B cell (primary cell): ENCODE measurements at regions not wholly inside any gene's neighbourhood (a gene's known extent, or its start where the extent isn't known, plus 50 kb on each side); places are given as distances from the start of the nearest gene placed in this dataset.

Experiments used
- ATAC-seq: fragments of 200-7000 bp; cut with Tn5 transposase; one replicate; pipeline ENCODE4 v1.10.0; 2021; ENCODE audit warnings: low read depth, mild to moderate bottlenecking, moderate number of reproducible peaks, moderate library complexity
- CTCF ChIA-PET: fragments of 350-600 bp; sonication (Branson Sonifier 250); formaldehyde crosslinking; loops from one replicate; lab custom pipeline; 2021; ENCODE audit warnings: antibody characterized with exemption, inconsistent platforms; lab: Charles Lee
- POLR2A ChIA-PET: fragments of 350-600 bp; sonication (Branson Sonifier 250); formaldehyde crosslinking; loops from one replicate; lab custom pipeline; 2021; ENCODE audit warnings: antibody characterized with exemption; lab: Charles Lee
- DNase-seq: peaks from one replicate; pipeline ENCODE4 v3.0.0; 2013
- H2AFZ ChIP-seq: 2 replicates; pipeline ENCODE4 v1.6.1; 2012; ENCODE audit warnings: mild to moderate bottlenecking, low read depth, low read length; ENCODE audit not compliant: insufficient read depth, poor library complexity, severe bottlenecking
- H3K27ac ChIP-seq, 2 donors: 1 replicate in 1 of 2; 2 replicates in 1 of 2; pipeline ENCODE4 v1.5.1; 2012 to 2013; ENCODE audit warnings: low read length in 2 of 2, mild to moderate bottlenecking in 2 of 2, moderate library complexity in 1 of 2
- H3K27me3 ChIP-seq, 4 experiments: fragments of 200-600 bp in 1 of 4; sonication (generic) in 1 of 4; replicated peaks in 1 of 4; 1 replicate in 2 of 4; 2 replicates in 2 of 4; pipeline versions ENCODE4 v1.6.1 to v1.7.0; 2013 to 2016; ENCODE audit warnings: low read length in 3 of 4, mild to moderate bottlenecking in 2 of 4, mixed read lengths in 1 of 4, moderate library complexity in 1 of 4; ENCODE audit not compliant: insufficient read depth in 4 of 4, control insufficient read depth in 3 of 4; ENCODE audit errors: control extremely low read depth in 1 of 4
- H3K36me3 ChIP-seq, 2 experiments: replicated peaks in 1 of 2; 1 replicate in 1 of 2; 2 replicates in 1 of 2; pipeline versions ENCODE4 v1.6.1 to v1.7.1; 2013; ENCODE audit warnings: low read length in 1 of 2; ENCODE audit not compliant: insufficient read depth in 2 of 2, control insufficient read depth in 1 of 2; ENCODE audit errors: control extremely low read depth in 1 of 2, extremely low read depth in 1 of 2
- H3K4me1 ChIP-seq, 2 donors: fragments of 200-600 bp in 1 of 2; sonication (generic) in 1 of 2; 1 replicate in 1 of 2; 2 replicates in 1 of 2; pipeline versions ENCODE4 v1.5.1 to v1.6.1; 2013 to 2017; ENCODE audit warnings: low read length in 2 of 2; ENCODE audit not compliant: control insufficient read depth in 2 of 2, insufficient read depth in 2 of 2
- H3K4me2 ChIP-seq: replicated peaks from 2 replicates; pipeline ENCODE3; 2012; ENCODE audit warnings: mild to moderate bottlenecking, low read depth, low read length; ENCODE audit not compliant: poor library complexity, severe bottlenecking
- H3K4me3 ChIP-seq, 5 experiments: fragments of 200-600 bp in 1 of 5; sonication (generic) in 1 of 5; 1 replicate in 3 of 5; 2 replicates in 2 of 5; pipeline versions ENCODE4 v1.5.1 to v1.7.0; 2011 to 2016; ENCODE audit warnings: low read length in 4 of 5, mild to moderate bottlenecking in 4 of 5, low read depth in 2 of 5, control low read depth in 1 of 5, moderate library complexity in 1 of 5; ENCODE audit not compliant: insufficient read depth in 1 of 5; ENCODE audit errors: control extremely low read depth in 1 of 5, extremely low read depth in 1 of 5
- H3K79me2 ChIP-seq: fragments of 200-600 bp; sonication (generic); one replicate; pipeline ENCODE4 v1.6.0; 2016; ENCODE audit warnings: low read length; ENCODE audit not compliant: control insufficient read depth, insufficient read depth
- H3K9ac ChIP-seq: fragments of 200-600 bp; sonication (generic); 2 replicates; pipeline ENCODE4 v1.6.1; 2017; ENCODE audit warnings: mild to moderate bottlenecking, low read length, moderate library complexity
- H3K9me3 ChIP-seq, 3 donors: one replicate each; pipeline versions ENCODE4 v1.6.1 to v1.7.1; 2013; ENCODE audit warnings: low read length in 2 of 3; ENCODE audit not compliant: control insufficient read depth in 2 of 3, insufficient read depth in 1 of 3; ENCODE audit errors: control extremely low read depth in 1 of 3
- H4K20me1 ChIP-seq: 2 replicates; pipeline ENCODE4 v1.6.0; 2012; ENCODE audit warnings: mild to moderate bottlenecking, low read length; ENCODE audit not compliant: insufficient read depth, control insufficient read depth, poor library complexity, severe bottlenecking
- H3K27ac Mint-ChIP-seq: one replicate; pipeline ENCODE4 v1.8.0; 2021; ENCODE audit warnings: mixed read lengths
- H3K27me3 Mint-ChIP-seq: one replicate; pipeline ENCODE4 v1.8.0; 2021; ENCODE audit warnings: mixed read lengths
- H3K4me1 Mint-ChIP-seq: one replicate; pipeline ENCODE4 v1.8.0; 2021; ENCODE audit warnings: mixed read lengths
- H3K4me3 Mint-ChIP-seq: one replicate; pipeline ENCODE4 v1.8.0; 2021; ENCODE audit warnings: mixed read lengths
- H3K9me3 Mint-ChIP-seq: one replicate; pipeline ENCODE4 v1.8.0; 2022; ENCODE audit warnings: mixed read lengths; ENCODE audit not compliant: insufficient read depth
- EZH2 ChIP-seq: IDR thresholded peaks from 2 replicates; pipeline ENCODE4 v1.6.1; 2012; ENCODE audit warnings: borderline replicate concordance, low read depth, mild to moderate bottlenecking, moderate library complexity, low read length; ENCODE audit not compliant: insufficient read depth, poor library complexity, severe bottlenecking
- WGBS: methylation state at CpG from one replicate; pipeline ENCODE4 v1.1.5; 2013; ENCODE audit warnings: missing lambda C conversion rate; ENCODE audit not compliant: insufficient coverage; 5-methylcytosine and 5-hydroxymethylcytosine counted together
- intact Hi-C: fragments of 100-400 bp; cut with micrococcal nuclease; formaldehyde crosslinking; loops from one replicate; pipeline ENCODE4 v1.10.0; 2022
- TF ChIP-seq, protein P1 (sequence below): fragments of 200-600 bp; IDR thresholded peaks from one replicate; pipeline ENCODE4 v1.8.0; 2022; ENCODE audit warnings: antibody characterized with exemption, mild to moderate bottlenecking

DNA sequence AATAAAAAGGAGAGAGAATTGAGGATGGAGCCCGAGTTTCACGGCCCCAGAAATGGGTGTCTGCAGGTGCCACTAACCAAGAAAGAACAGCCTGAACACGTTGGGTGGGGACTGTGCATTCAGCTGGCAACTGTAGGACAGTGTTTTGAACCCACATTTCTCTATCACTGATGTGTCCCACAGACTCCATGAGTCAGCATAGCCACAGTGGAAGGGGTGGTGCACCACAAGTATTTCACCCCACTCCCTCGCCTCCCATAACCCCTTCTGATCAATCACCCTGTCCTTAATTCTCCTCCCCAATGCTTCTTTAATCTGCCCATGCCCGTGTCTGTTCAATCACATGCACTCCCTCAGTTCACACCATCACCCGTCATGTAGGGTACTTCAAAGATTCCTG lies 291.5 kb downstream of the ZNF516 start:
- 75% methylated on average over 6 of the region's 6 CpGs for WGBS
- no peak for ATAC-seq
- Mint-ChIP-seq H3K4me1 (no peaks in the 10 kb centered on the region), H3K4me3 (no peak overlapping the region), H3K27me3 (no peaks in the 10 kb centered on the region), H3K27ac (no peak overlapping the region), H3K9me3 (no peaks in the 10 kb centered on the region)
- TF ChIP-seq EZH2, result no peak
- TF ChIP-seq, protein P1, sequence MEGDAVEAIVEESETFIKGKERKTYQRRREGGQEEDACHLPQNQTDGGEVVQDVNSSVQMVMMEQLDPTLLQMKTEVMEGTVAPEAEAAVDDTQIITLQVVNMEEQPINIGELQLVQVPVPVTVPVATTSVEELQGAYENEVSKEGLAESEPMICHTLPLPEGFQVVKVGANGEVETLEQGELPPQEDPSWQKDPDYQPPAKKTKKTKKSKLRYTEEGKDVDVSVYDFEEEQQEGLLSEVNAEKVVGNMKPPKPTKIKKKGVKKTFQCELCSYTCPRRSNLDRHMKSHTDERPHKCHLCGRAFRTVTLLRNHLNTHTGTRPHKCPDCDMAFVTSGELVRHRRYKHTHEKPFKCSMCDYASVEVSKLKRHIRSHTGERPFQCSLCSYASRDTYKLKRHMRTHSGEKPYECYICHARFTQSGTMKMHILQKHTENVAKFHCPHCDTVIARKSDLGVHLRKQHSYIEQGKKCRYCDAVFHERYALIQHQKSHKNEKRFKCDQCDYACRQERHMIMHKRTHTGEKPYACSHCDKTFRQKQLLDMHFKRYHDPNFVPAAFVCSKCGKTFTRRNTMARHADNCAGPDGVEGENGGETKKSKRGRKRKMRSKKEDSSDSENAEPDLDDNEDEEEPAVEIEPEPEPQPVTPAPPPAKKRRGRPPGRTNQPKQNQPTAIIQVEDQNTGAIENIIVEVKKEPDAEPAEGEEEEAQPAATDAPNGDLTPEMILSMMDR, result no peak
- H3K4me2 ChIP-seq, result no peak overlapping the region
- no peaks in the 10 kb centered on the region for H3K27me3 ChIP-seq
- POLR2A ChIA-PET, result no interaction called here
- intact Hi-C loops, result no loop called here
- no peaks in the 10 kb centered on the region for H3K79me2 ChIP-seq
- no peaks in the 10 kb centered on the region for H3K4me1 ChIP-seq
- no peak for DNase-seq
- CTCF ChIA-PET, result no interaction called here
- H4K20me1 ChIP-seq, result no peaks in the 10 kb centered on the region
- H2AFZ ChIP-seq, result no peak overlapping the region
- H3K36me3 ChIP-seq, result no peaks in the 10 kb centered on the region
- H3K27ac ChIP-seq, result no peak overlapping the region
- peaks cover 0 to 7% (median 0%) of the 10 kb centered on the region in 3 donors for H3K9me3 ChIP-seq
- no peak overlapping the region for H3K9ac ChIP-seq
- H3K4me3 ChIP-seq, result no peak overlapping the region

DNA sequence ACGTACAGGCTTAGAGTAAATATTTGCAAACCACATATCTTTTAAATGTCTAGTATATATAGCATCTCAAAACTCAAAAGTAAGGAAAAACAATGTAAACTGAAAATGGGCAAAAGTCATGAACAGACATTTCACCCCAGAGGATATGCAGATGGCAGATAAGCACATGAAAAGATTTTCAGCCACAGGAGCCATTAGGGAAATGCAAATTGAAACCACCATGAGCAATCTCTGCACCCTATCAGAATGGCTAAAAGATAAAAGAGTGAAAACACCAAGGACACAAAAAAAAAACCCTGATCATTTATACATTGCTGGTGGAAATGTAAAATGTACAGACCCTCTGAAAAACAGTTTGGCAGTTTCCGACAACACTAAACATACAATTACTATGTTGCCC lies 292.7 kb downstream of the ZNF516 start:
- intact Hi-C loops, result no loop called here

More for the DNA sequence above, 292.7 kb downstream of the ZNF516 start:
- Mint-ChIP-seq H3K27me3 (no peaks in the 10 kb centered on the region), H3K9me3 (no peaks in the 10 kb centered on the region), H3K4me1 (no peaks in the 10 kb centered on the region), H3K27ac (no peak overlapping the region), H3K4me3 (no peak overlapping the region)
- Histone ChIP-seq H3K4me3 (no peak overlapping the region), H3K9ac (no peak overlapping the region), H3K4me1 (no peaks in the 10 kb centered on the region), H3K4me2 (no peak overlapping the region), H2AFZ (no peak overlapping the region), H3K79me2 (no peaks in the 10 kb centered on the region), H3K9me3 (peaks cover 0 to 7% (median 0%) of the 10 kb centered on the region in 3 donors), H3K36me3 (no peaks in the 10 kb centered on the region), H3K27me3 (peaks cover 0 to 2% (median 0%) of the 10 kb centered on the region in 4 experiments), H3K27ac (no peak overlapping the region), H4K20me1 (no peaks in the 10 kb centered on the region)
- ChIA-PET POLR2A (no interaction called here), CTCF (no interaction called here)
- no peak for ATAC-seq
- no peak for DNase-seq
- WGBS, result no CpG with 5 or more reads among the region's 2 CpGs
- TF ChIP-seq, protein P1, result no peak
- no peak for TF ChIP-seq EZH2
